K562 (cell line): ENCODE measurements at regions not wholly inside any gene's neighbourhood (a gene's known extent, or its start where the extent isn't known, plus 50 kb on each side); places are given as distances from the start of the nearest gene placed in this dataset.

Experiments
- ATAC-seq: fragments of 200-7000 bp; cut with Tn5 transposase; 3 replicates; pipeline ENCODE4 v1.9.1; 2020; ENCODE audit warnings: moderate library complexity
- BruUV-seq: library from RNA; stranded (reverse); fragments of 400-500 nt; replicated peaks from 2 replicates; lab custom pipeline; 2021; lab: Mats Ljungman, UMichigan
- CTCF ChIA-PET: fragments of 300-600 bp; formaldehyde crosslinking; extraction: SDS; loops from one replicate; lab custom pipeline; 2021; ENCODE audit warnings: low intra/inter-chr PET ratio; lab: Yijun Ruan, JAX
- POLR2A ChIA-PET: fragments of 300-600, 350-650 bp; sonication (Branson Sonifier 250); formaldehyde crosslinking; extraction: SDS; loops from one replicate; lab custom pipeline; 2021; ENCODE audit warnings: antibody characterized with exemption, inconsistent platforms; lab: Yijun Ruan, JAX
- DNase-seq, 4 experiments: peaks; one replicate each; pipeline versions ENCODE4 v3.0.0 to v3.0.0-alpha.2; 2011 to 2018; ENCODE audit warnings: low spot score in 3 of 4, mixed read lengths in 3 of 4; ENCODE audit errors: extremely low read depth in 1 of 4
- FAIRE-seq: peaks from 2 replicates; lab custom pipeline; 2011; peaks lifted over from hg19 to GRCh38; lab: Jason Lieb, UNC
- H2AFZ ChIP-seq: 2 replicates; pipeline ENCODE4 v1.6.0; 2011; ENCODE audit warnings: low read depth, low read length, control low read depth, inconsistent platforms
- H3K27ac ChIP-seq: fragments of 200-600 bp; 3 replicates; pipeline ENCODE4 v1.8.0; 2011; ENCODE audit warnings: low read depth, mild to moderate bottlenecking, control low read depth, inconsistent platforms, low read length, moderate library complexity, mixed read lengths; ENCODE audit errors: extremely low read depth
- H3K27me3 ChIP-seq, 2 experiments: fragments of 300-600 bp in 1 of 2; 2 replicates in 1 of 2; 3 replicates in 1 of 2; pipeline versions ENCODE4 v1.6.0 to v1.8.0; 2011; ENCODE audit warnings: inconsistent platforms in 2 of 2, low read length in 2 of 2, mild to moderate bottlenecking in 1 of 2, mixed read lengths in 1 of 2, moderate library complexity in 1 of 2; ENCODE audit not compliant: control insufficient read depth in 2 of 2, insufficient read depth in 2 of 2
- H3K36me3 ChIP-seq: fragments of 300-600 bp; 3 replicates; pipeline ENCODE4 v1.8.0; 2011; ENCODE audit warnings: mild to moderate bottlenecking, low read length, inconsistent platforms; ENCODE audit not compliant: control insufficient read depth, insufficient read depth
- H3K4me1 ChIP-seq, 2 experiments: fragments of 200-600 bp in 1 of 2; replicated peaks in 1 of 2; 2 replicates in 1 of 2; 3 replicates in 1 of 2; pipeline versions ENCODE4 v1.5.1 to v1.8.0; 2011; ENCODE audit warnings: inconsistent platforms in 2 of 2, low read length in 2 of 2, mild to moderate bottlenecking in 1 of 2, mixed read lengths in 1 of 2, moderate library complexity in 1 of 2; ENCODE audit not compliant: control insufficient read depth in 2 of 2, insufficient read depth in 2 of 2
- H3K4me2 ChIP-seq: 2 replicates; pipeline ENCODE4 v1.6.1; 2011; ENCODE audit warnings: low read length, control low read depth, inconsistent platforms, mixed read lengths; ENCODE audit not compliant: insufficient read depth
- H3K4me3 ChIP-seq: fragments of 200-600 bp; sonication (generic), shearing (Covaris generic); 2 replicates; pipeline ENCODE4 v1.5.1; 2016; ENCODE audit warnings: control low read depth, inconsistent platforms
- H3K79me2 ChIP-seq: fragments of 200-600 bp; 3 replicates; pipeline ENCODE4 v1.8.0; 2011; ENCODE audit warnings: low read length, inconsistent platforms; ENCODE audit not compliant: control insufficient read depth, insufficient read depth
- H3K9ac ChIP-seq, 2 experiments: 2 replicates each; pipeline versions ENCODE4 v1.6.0 to v1.6.1; 2011; ENCODE audit warnings: low read depth in 2 of 2, low read length in 2 of 2, control low read depth in 1 of 2, inconsistent platforms in 1 of 2, mild to moderate bottlenecking in 1 of 2, mixed read lengths in 1 of 2; ENCODE audit not compliant: insufficient read depth in 1 of 2
- H3K9me1 ChIP-seq: one replicate; pipeline ENCODE4 v1.6.0; 2011; ENCODE audit warnings: inconsistent platforms, mild to moderate bottlenecking, low read length, moderate library complexity; ENCODE audit not compliant: control insufficient read depth, insufficient read depth
- H3K9me3 ChIP-seq: replicated peaks from 2 replicates; pipeline ENCODE4 v1.5.1; 2011; ENCODE audit warnings: low read depth, low read length, inconsistent platforms; ENCODE audit not compliant: control insufficient read depth, insufficient read depth
- H4K20me1 ChIP-seq: replicated peaks from 2 replicates; pipeline ENCODE4 v1.6.1; 2011; ENCODE audit warnings: low read length, inconsistent platforms, mixed read lengths; ENCODE audit not compliant: control insufficient read depth, insufficient read depth
- CEBPG ChIP-seq, 3 experiments: fragments of 200-800 bp in 1 of 3; sonication (Bioruptor generic) in 1 of 3; sonication (generic) in 1 of 3; formaldehyde crosslinking in 1 of 3; IDR thresholded peaks in 2 of 3; conservative IDR thresholded peaks in 1 of 3; 2 replicates each; pipeline versions ENCODE4 v1.6.1 to v1.8.0; 2016 to 2022; ENCODE audit warnings: missing compliant biosample characterization in 2 of 3, missing genetic modification characterization in 2 of 3, mild to moderate bottlenecking in 1 of 3, missing genetic modification reagents in 1 of 3
- CUX1 ChIP-seq: fragments of 200-800 bp; sonication (Bioruptor generic); IDR thresholded peaks from 2 replicates; pipeline ENCODE4 v1.6.1; 2016; ENCODE audit warnings: missing genetic modification characterization, missing compliant biosample characterization
- EP400 ChIP-seq: fragments of 450-650 bp; IDR thresholded peaks from 2 replicates; pipeline ENCODE4 v1.6.1; 2017; ENCODE audit warnings: antibody characterized with exemption, mild to moderate bottlenecking, moderate library complexity
- FUS ChIP-seq: fragments of 200-400 bp; formaldehyde crosslinking; optimal IDR thresholded peaks from 2 replicates; pipeline ENCODE3; 2017; ENCODE audit warnings: low read depth, low read length
- HNRNPL ChIP-seq: fragments of 200-400 bp; formaldehyde crosslinking; IDR thresholded peaks from 2 replicates; pipeline ENCODE4 v1.6.1; 2017; ENCODE audit warnings: low read depth, mild to moderate bottlenecking, low read length
- IRF2 ChIP-seq: sonication (generic); formaldehyde crosslinking; IDR thresholded peaks from 2 replicates; pipeline ENCODE4 v1.8.1; 2022; ENCODE audit warnings: mild to moderate bottlenecking, missing genetic modification reagents
- MLLT1 ChIP-seq, 2 experiments: fragments of 450-650 bp; IDR thresholded peaks; 2 replicates each; pipeline ENCODE4 v1.6.1; 2016
- MTA1 ChIP-seq: fragments of 450-650 bp; IDR thresholded peaks from 2 replicates; pipeline ENCODE4 v1.6.1; 2017; ENCODE audit warnings: borderline replicate concordance
- NBN ChIP-seq: fragments of 450-650 bp; IDR thresholded peaks from 2 replicates; pipeline ENCODE4 v1.6.1; 2016; ENCODE audit warnings: low read depth, mild to moderate bottlenecking
- NONO ChIP-seq, 2 experiments: fragments of 200-400 bp in 1 of 2; fragments of 450-650 bp in 1 of 2; formaldehyde crosslinking in 1 of 2; IDR thresholded peaks; 2 replicates each; pipeline ENCODE4 v1.6.1; 2017; ENCODE audit warnings: low read depth in 2 of 2, mild to moderate bottlenecking in 2 of 2, moderate library complexity in 2 of 2, low read length in 1 of 2
- PHB2 ChIP-seq: fragments of 450-650 bp; IDR thresholded peaks from 2 replicates; pipeline ENCODE4 v1.6.1; 2017; ENCODE audit warnings: low read depth
- SIN3A ChIP-seq, 2 experiments: fragments of 150-350 bp in 1 of 2; IDR thresholded peaks; 2 replicates each; pipeline ENCODE4 v1.6.1; 2011 to 2016; ENCODE audit warnings: borderline replicate concordance in 2 of 2, low read depth in 2 of 2, low read length in 2 of 2, mild to moderate bottlenecking in 2 of 2, moderate library complexity in 2 of 2; ENCODE audit not compliant: control insufficient read depth in 1 of 2
- XRCC5 ChIP-seq: fragments of 200-400 bp; formaldehyde crosslinking; IDR thresholded peaks from 2 replicates; pipeline ENCODE4 v1.6.1; 2017; ENCODE audit warnings: low read depth, mild to moderate bottlenecking, low read length
- ZFPM2 ChIP-seq: fragments of 250-450 bp; sonication (Bioruptor Pico); IDR thresholded peaks from 2 replicates; pipeline ENCODE4 v1.5.1; 2022; ENCODE audit warnings: mild to moderate bottlenecking
- ZKSCAN8 ChIP-seq: fragments of 200-800 bp; sonication (Bioruptor generic); IDR thresholded peaks from 2 replicates; pipeline ENCODE4 v1.6.1; 2016; ENCODE audit warnings: missing genetic modification characterization, missing compliant biosample characterization
- ZNF384 ChIP-seq: IDR thresholded peaks from 2 replicates; pipeline ENCODE4 v1.6.1; 2012; ENCODE audit warnings: low read depth, low read length, improper control_type of control experiment
- ZNF717 ChIP-seq: fragments of 250-450 bp; sonication (Bioruptor Pico); IDR thresholded peaks from 2 replicates; pipeline ENCODE4 v1.5.0; 2021
- ZNF778 ChIP-seq: fragments of 450-650 bp; formaldehyde crosslinking; IDR thresholded peaks from 2 replicates; pipeline ENCODE4 v1.4.0; 2020; ENCODE audit warnings: mild to moderate bottlenecking, moderate library complexity
- ZNF830 ChIP-seq: fragments of 250-450 bp; sonication (Bioruptor Pico); IDR thresholded peaks from 2 replicates; pipeline ENCODE4 v1.5.0; 2021; ENCODE audit warnings: mild to moderate bottlenecking
- WGBS: fragments of 100-300 bp; shearing (Covaris generic); methylation state at CpG from one replicate; pipeline ENCODE4 v1.1.6; 2016; ENCODE audit warnings: low coverage, mixed read lengths; ENCODE audit not compliant: insufficient coverage; ENCODE audit errors: missing lambda C conversion rate; 5-methylcytosine and 5-hydroxymethylcytosine counted together
- in situ Hi-C: fragments of 300-500 bp; cut with MboI; formaldehyde crosslinking; loops from 4 replicates; pipeline ENCODE4 v1.15.0; 2018; ENCODE audit warnings: inconsistent platforms, mixed read lengths
- intact Hi-C: fragments of 100-400 bp; cut with micrococcal nuclease; formaldehyde crosslinking; loops from 2 replicates; pipeline ENCODE4 v1.14.2; 2022

GRCh38 chr13:24624801-24625231 is 55.4 kb upstream of the ATP12A start:
- no peaks in the 10 kb centered on the region for H3K9me1 ChIP-seq
- DNase-seq (no peak), ATAC-seq (no peak), FAIRE-seq (no peak)
- H3K4me3 ChIP-seq = no peak overlapping the region
- no peaks in the 10 kb centered on the region for H3K79me2 ChIP-seq
- TF ChIP-seq IRF2 (no peak), CUX1 (CRISPR knock-in tag) (no peak), MLLT1 (IDR thresholded peaks at IDR 0.05) (no peak), ZNF830 (no peak), ZKSCAN8 (CRISPR knock-in tag) (no peak), XRCC5 (no peak), ZFPM2 (CRISPR knock-in tag) (no peak), NBN (no peak), HNRNPL (no peak), FUS (no peak), ZNF778 (CRISPR knock-in tag) (no peak), EP400 (no peak), MTA1 (no peak), SIN3A (IDR thresholded peaks at IDR 0.05; ENCODE audit: borderline replicate concordance in 2 of 2, control insufficient read depth in 1 of 2, low read depth in 2 of 2, low read length in 2 of 2) (no peak), CEBPG (CRISPR knock-in tag; IDR thresholded peaks at IDR 0.05) (no peak), CEBPG (tag; conservative IDR thresholded peaks at IDR 0.05 in 1 of 2, IDR thresholded peaks at IDR 0.05 in 1 of 2) (no peak), ZNF717 (CRISPR knock-in tag) (no peak), NONO (IDR thresholded peaks at IDR 0.05; ENCODE audit: low read depth in 2 of 2, low read length in 1 of 2) (no peak), PHB2 (no peak), ZNF384 (no peak)
- no peaks in the 10 kb centered on the region for H3K9me3 ChIP-seq
- in situ Hi-C loops = no loop called here
- H3K36me3 ChIP-seq = no peaks in the 10 kb centered on the region
- H3K4me2 ChIP-seq = no peak overlapping the region
- no peak overlapping the region for H2AFZ ChIP-seq
- no peaks in the 10 kb centered on the region for H3K27me3 ChIP-seq
- BruUV-seq = no TSS peak
- ChIA-PET POLR2A (interaction anchor here (0.8 kb wide), 1 partner anchor 12 kb away, joined by 4 read pairs; no protein-coding TSS in a partner anchor), CTCF (no interaction called here)
- no peak overlapping the region for H3K27ac ChIP-seq
- H4K20me1 ChIP-seq = no peaks in the 10 kb centered on the region
- intact Hi-C loops = no loop called here
- H3K9ac ChIP-seq = no peak overlapping the region
- peaks cover 4 to 5% of the 10 kb centered on the region in 2 experiments; a peak in 2 of 5 replicates for H3K4me1 ChIP-seq
- 27% methylated on average over 5 of the region's 7 CpGs for WGBS
